HG02763 (cell line): ENCODE measurements at regions not wholly inside any gene's neighbourhood (a gene's known extent, or its start where the extent isn't known, plus 50 kb on each side); places are given as distances from the start of the nearest gene placed in this dataset.
"Not testable (repeated sequence)": the region's sequence is repeated elsewhere in the genome, so short reads cannot be mapped to it uniquely, and the experiment has no call there.

Experiments
- ATAC-seq: cut with Tn5 transposase; IDR thresholded peaks from one replicate; pipeline ENCODE4 v1.9.1; 2021; ENCODE audit warnings: mild to moderate bottlenecking, moderate library complexity; ENCODE audit not compliant: unreplicated experiment

DNA sequence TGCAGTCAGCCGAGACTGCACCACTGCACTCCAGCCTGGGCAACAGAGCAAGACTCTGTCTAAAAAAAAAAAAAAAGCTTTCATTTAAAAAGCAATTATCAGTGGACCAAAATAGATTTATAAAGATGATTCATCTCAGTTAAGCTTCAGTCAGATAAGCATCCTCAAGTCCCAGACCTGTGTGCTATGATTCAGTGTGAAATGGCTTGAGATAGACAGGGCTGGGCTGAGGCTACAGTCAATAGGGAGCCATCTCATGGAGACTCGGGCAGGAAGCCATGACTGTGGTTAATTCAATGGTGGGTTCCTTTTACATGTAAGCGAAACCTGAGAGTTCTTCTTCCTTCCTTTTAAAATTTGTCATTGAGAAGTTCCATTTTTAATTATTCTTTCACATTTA lies 276.0 kb downstream of the TFAP2A start:
- ATAC-seq = no peak

GRCh38 chr6:10136636-10137035 lies 278.2 kb downstream of the TFAP2A start:
- no peak for ATAC-seq

DNA sequence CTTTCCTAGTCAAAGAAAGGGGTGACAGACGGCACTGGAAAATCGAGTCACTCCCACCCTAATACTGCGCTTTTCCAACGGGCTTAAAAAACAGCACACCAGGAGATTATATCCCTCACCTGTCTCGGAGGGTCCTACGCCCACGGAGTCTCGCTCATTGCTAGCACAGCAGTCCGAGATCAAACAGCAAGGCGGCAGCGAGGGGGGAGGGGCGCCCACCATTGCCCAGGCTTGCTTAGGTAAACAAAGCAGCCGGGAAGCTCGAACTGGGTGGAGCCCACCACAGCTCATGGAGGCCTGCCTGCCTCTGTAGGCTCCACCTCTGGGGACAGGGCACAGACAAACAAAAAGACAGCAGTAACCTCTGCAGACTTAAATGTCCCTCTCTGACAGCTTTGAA lies 280.7 kb downstream of the TFAP2A start:
- ATAC-seq = not testable (repeated sequence)

- ATAC-seq = no peak
Observed at GRCh38 chr6:10128721-10129120, 286.2 kb downstream of the TFAP2A start.

- no peak for ATAC-seq
Observed at GRCh38 chr6:10122164-10122563, 292.7 kb downstream of the TFAP2A start.

GRCh38 chr6:10112871-10113549 lies 301.9 kb downstream of the TFAP2A start:
- no peak for ATAC-seq

DNA sequence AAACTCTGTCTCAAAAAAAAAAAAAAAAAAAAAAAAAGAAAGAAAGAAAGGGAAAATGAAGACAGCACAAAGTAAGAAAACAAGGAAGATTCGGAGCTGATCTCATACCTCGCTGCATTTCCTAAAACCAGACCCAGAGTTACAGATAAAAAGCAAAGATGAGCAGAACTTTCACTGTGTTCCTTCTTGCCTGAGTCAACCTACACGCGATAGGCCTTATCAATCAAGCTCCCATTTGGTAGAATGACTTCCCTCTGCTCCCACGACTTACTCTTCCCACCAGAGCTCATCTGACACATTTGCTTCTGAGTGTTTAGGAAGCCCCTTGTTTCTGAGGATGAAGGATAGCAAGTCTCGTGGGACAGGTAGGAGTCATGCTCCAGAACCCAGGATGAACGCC lies 302.9 kb downstream of the TFAP2A start:
- ATAC-seq = no peak

GRCh38 chr6:10101551-10102252 lies 313.2 kb downstream of the TFAP2A start:
- ATAC-seq = no peak

DNA sequence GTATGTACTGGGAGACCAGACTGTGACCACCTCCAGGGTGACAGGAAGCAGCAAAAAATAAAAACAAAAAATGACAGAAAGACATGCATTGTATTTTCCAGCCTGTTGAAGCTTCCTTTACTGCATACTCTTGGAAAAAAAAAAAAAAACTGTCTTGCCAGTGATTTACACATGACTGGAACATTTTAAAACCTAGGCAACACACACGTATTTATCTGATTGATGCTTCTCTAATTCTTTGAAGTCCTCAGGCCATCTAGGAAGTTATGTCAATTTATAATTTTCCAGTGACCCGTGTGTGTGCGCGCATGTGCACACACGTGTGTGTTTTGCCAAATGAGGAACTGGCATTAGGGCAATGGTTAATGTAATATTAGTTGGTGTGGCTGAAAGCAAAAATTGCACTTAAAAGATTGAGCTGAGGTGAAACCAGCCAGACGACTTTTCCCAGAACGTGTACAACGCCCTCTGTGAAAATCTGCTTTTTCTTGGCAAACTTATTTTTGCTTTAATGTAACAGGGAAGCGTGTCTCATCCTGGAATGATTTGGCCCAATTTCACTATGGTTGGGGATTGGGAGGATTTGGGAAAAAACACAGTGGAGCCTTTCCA lies 315.2 kb downstream of the TFAP2A start:
- ATAC-seq = no peak

DNA sequence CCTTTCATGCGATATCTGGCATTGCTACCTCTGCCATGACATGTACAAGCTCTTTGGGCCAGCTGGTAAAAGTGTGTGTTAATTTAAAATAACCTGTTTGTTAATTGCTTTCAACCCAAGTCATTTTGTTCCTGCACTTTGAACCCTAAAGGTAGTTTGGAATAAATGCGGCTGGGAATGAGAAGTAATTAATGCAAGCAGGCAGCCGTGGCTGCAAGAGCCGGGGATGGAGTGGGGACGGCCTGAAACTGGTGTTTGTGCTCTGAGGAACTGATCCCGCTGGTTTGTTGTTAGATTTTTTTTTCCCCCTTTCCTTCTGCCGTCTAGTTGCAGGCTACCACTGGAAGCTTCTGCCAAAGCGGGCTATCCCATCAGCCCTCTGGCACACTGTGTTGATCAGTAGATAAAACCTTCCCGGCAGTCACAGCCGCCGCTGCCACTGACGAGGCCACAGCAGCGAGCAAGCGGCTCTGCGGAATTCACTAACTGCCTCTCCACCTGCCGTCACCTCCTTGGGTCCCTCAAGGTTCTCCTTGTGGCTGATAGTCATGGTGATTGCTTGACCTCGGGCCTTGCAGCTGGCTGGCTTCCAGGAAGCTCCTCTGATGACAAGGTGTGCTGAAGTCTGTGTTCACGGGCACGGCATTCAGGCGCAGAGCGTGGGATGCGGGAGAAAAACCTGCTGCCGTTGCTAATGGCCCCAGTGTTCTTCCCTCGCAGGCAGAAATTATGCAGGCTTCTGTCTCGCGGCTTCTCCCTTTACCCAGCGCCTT lies 315.9 kb downstream of the TFAP2A start:
- ATAC-seq = no peak

GRCh38 chr6:10093282-10093681 lies 321.6 kb downstream of the TFAP2A start:
- no peak for ATAC-seq

- no peak for ATAC-seq
Observed at GRCh38 chr6:10084111-10084986, 330.5 kb downstream of the TFAP2A start.

DNA sequence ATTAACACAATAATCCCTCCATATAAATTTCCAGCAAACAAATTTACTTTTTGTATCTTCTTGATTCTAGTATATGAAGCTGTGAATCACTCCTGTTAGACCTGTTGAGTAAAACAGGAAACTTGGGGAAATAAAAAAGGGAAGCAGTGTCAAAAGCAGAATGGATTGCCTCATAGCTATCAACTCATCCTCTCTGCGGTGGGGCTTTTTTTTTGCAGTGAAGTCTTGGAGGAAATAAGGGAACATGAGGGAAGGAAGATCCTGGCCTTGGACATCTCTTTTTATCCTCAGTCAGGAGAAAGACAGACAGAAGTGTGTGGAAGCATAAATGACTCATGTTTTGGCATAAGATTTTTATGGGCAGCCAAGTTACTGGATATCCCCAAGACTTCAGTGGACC lies 332.5 kb downstream of the TFAP2A start:
- ATAC-seq = no peak

GRCh38 chr6:10081957-10082356 lies 332.9 kb downstream of the TFAP2A start:
- no peak for ATAC-seq

GRCh38 chr6:10081075-10081474 lies 333.8 kb downstream of the TFAP2A start:
- ATAC-seq = no peak

DNA sequence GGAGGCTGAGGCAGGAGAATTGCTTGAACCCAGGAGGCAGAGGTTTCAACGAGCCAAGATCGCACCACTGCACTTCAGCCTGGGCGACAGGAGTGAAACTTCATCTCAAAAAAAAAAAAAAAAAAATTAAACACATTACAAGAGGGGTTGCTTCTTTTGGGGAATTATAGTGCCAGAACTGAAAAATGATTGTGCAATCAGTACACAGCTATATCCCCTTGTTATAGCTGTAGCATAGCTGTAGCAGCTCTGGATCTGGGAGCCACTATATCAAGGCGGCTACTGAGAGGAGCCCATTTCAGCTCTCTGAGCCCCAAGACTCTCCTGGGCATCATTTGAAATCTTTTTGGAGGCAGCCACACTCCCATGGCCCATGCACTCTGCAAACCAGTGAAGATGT lies 334.3 kb downstream of the TFAP2A start:
- ATAC-seq = no peak

GRCh38 chr6:10078581-10078980 lies 336.3 kb downstream of the TFAP2A start:
- no peak for ATAC-seq

DNA sequence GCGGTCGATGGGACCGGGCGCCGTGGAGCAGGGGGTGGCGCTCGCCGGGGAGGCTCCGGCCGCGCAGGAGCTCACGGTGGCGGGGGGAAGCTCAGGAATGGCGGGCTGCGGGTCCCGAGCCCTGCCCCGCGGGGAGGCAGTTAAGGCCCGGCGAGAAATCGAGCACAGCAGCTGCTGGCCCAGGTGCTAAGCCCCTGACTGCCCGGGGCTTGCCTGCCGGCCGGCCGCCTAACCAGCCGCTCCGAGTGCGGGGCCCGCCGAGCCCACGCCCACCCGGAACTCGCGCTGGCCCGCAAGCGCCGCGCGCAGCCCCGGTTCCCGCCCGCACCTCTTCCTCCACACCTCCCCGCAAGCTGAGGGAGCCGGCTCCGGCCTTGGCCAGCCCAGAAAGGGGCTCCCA lies 340.1 kb downstream of the TFAP2A start:
- not testable (repeated sequence) for ATAC-seq

DNA sequence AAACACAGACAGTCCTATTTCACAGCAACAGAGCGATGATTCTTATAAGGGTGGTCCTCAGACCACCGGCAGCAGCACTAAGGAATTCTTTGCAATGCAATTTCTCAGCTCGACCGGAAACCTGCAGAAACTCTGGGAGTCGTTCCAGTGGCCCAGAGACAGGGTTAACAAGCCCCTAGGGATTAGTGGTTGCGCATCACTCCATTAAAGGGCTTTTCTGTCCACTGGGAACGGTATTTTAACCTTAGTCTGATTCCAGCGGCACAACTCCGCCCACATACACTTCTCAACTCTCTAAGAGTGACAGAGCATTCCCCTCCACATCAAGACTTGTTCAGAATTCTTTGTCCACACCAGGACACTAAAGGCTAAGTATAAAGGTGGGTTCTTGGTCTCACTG lies 341.5 kb downstream of the TFAP2A start:
- no peak for ATAC-seq

DNA sequence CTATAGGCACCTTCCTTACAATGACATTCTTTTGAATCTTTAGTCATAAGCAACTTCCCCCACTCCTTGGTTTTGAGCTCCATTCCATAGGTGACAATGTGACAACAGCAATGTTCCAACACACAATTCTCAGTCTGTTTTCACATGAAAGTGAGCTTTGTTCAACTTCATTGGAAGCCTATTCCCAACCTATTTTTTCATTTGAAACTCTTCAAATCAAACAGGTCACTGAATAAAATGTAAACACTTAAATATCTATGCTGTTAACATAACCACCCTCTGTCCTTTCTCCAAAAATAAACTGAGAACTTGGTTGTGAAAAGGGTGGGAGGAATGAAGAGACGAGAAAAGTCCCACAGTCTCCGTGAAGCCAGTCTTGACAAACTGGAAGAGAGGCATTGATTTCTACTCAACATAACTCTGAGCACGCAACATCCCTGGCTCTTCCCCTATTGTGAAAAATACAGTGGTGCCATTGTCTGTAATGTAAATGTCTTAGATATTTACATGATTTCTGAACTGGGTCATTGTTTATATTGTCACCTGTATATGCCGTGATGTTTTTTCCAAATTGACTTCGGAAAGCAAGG lies 343.1 kb downstream of the TFAP2A start:
- no peak for ATAC-seq
